Activated T-cell treated with anti-CD3 and anti-CD28 coated beads for 48 hours (primary cell): ENCODE measurements at regions not wholly inside any gene's neighbourhood (a gene's known extent, or its start where the extent isn't known, plus 50 kb on each side); places are given as distances from the start of the nearest gene placed in this dataset.

ENCODE experiments used
- DNase-seq: peaks from one replicate; pipeline ENCODE4 v3.0.0-alpha.2; 2020; ENCODE audit warnings: low read depth

GRCh38 chr17:69851736-69852135, 223.3 kb upstream of the KCNJ16 start:
- no peak for DNase-seq

DNA sequence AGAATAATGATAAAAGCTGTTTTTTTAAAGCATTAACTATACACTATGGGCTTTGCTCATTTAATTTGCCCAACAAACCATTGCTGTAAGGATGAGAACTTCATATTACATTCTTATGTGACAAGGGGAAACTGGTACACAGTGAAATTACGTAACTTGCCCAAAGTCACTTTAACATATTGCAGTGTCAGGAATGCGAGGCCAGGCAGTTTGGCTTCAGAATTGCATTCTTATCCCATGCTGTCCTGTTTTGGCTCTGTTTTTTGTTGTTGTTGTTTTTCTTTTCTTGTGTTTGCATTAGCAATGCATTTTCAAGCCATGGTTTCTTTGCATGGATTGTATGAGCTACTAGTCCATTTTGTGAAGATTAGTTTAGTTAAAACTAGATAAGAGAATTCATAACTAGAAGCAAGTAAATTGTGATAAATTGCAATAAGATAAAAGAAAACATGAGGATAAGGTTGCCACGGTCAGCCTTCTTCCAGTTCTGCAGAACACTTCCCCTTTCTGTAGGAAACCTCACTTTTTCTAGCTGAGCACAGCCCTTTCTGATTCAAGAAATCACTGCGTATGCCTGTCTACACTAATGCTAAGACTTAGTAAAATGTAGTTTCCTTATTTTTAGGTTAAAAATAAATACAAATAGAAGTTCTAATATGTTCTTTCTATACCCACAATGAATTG, 221.3 kb upstream of the KCNJ16 start:
- no peak for DNase-seq

GRCh38 chr17:69854225-69854780, 220.7 kb upstream of the KCNJ16 start:
- no peak for DNase-seq

DNA sequence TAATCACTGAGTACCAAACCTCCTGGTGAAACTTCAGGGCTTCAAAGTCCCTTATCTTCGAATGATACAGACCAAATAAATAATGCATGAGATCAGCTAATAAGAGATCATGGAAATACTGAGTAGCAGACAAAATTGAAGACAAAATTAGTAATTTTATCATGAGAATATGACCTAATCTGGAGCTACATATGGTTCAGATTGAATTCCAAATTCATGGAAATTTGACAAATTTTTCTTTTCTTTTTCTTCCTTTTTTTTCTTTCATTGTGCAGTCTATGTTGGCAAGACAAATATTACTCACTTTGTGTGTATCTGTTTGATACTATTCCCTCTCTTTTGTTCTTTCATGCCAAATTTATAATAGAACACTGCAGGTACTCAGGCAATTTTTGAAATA, 218.1 kb upstream of the KCNJ16 start:
- no peak for DNase-seq

- DNase-seq, result no peak
Measured at GRCh38 chr17:69857412-69857835, 217.6 kb upstream of the KCNJ16 start.

DNA sequence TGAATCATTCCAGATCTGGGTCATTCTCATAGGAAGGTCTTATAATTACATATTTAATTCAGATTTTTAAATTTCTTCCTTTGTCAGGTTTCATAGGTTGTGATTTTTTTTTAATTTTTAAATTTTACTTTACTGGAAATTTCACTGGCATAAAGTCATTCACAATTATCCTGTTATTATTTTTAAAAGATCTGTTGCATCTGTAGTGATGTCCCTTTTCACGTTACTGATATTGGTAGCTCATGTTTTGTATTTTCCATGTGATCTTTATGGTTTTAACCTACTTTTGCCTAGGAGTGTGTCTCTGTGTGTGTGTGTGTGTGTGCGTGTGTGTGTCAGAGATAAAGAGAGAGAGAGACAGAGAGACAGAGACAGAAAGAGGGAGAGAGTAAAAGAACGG, 216.6 kb upstream of the KCNJ16 start:
- no peak for DNase-seq

- DNase-seq, result no peak
Measured at GRCh38 chr17:69860142-69860680, 214.8 kb upstream of the KCNJ16 start.

GRCh38 chr17:69864462-69864861, 210.6 kb upstream of the KCNJ16 start:
- no peak for DNase-seq

DNA sequence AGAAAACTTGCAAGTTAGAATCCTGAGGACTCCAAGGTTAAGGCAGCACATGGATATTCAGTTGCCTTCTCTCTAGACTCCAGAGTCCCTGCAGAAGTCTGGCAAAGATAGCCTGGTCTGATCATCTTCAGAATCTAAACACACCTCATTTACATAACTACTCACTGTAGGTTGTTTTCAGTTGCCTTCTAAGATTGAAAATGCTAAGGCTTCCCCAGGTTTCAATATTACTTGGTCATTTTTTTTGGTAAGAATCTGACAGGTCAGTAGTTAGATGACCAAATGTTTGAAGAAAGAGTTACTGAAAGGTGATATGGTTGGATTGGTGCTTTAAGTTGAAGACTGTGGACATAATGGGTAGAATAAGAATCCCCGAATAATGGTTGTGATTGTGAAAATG, 205.4 kb upstream of the KCNJ16 start:
- no peak for DNase-seq

GRCh38 chr17:69870091-69870530, 204.9 kb upstream of the KCNJ16 start:
- no peak for DNase-seq

DNA sequence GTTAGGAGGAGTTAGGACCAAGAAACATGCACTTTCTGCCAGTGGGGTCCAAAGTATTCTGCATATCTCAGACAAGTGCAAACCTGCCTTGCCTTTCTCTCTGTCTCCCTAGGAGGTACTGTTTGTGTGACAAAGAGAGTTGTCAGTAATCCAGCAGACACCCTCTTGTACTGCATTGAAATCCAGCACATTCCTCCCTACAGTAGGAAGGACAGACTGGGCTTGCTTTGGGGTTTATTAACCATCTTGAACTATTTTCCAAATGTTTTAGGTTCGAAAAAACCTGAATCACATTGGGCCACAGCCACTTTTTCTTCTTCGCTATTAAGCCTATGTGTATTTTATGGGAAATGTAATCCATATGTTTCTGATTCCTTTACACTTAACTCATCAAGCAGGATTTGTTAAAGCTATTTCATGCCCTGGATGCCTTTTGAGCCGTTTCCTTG, 204.2 kb upstream of the KCNJ16 start:
- no peak for DNase-seq

- no peak for DNase-seq
Measured at GRCh38 chr17:69871318-69871717, 203.7 kb upstream of the KCNJ16 start.

- no peak for DNase-seq
Measured at GRCh38 chr17:69872675-69873262, 202.3 kb upstream of the KCNJ16 start.

DNA sequence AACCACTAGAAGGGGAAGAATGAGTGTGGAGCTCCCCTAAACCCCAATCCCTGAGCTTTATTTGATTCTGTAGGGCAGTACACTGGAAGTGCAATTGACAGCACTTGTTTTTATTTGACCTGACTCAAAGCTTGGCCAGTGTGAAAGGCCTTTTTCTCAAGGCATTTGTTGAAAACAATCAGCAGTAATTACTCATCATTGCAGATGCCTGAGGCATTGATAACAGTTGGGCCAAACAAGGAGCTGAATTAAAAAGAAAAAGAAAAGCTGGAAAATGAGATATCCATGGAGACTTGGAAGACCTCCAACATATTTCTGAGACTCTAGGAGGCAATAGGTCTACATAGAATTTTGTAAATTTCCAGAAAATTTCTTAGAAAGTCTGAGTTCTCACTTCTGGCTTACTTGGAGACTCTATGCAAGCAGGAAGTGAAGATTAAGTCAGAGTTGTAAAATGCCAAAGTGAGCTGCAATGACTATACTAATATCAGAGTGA, 200.8 kb upstream of the KCNJ16 start:
- no peak for DNase-seq

DNA sequence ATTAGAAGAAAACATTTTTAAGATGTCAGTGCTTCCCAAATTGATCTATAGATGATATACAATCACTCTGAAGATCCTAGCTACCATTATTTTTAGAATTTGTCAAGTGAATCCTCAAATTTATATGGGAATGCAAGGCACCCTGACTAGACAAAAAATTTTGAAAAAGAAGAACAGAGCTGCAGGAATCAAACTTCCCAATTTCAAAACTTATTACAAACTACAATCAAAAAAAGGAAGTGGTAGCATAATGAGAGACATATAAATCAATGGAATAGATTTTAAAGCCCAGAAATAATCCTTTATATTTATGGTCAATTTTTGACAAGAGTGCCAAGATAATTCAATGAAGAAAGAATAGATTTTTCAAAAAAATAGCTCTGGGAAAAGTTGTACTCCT, 198.3 kb upstream of the KCNJ16 start:
- DNase-seq, result no peak

DNA sequence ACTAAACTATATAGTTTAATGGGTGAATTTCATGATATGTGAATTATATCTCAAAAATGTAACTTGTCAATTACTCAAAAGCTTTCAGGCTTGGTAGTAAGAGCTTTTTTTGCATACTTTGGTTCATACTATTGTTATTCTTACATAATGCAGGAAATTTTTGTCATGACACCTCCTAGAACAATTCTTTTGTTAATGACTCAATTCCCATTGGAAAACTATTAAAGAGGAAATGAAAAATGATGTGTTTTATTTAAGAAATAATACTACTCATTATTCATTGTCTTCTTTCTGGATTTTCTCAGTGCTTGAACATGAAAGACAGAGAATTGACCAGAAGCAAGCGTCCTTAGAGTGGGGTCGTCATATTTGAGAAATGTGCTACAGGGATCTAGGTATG, 196.4 kb upstream of the KCNJ16 start:
- no peak for DNase-seq

GRCh38 chr17:69879576-69879975, 195.4 kb upstream of the KCNJ16 start:
- DNase-seq, result no peak

GRCh38 chr17:69880591-69881112, 194.4 kb upstream of the KCNJ16 start:
- no peak for DNase-seq

GRCh38 chr17:69882281-69882680, 192.7 kb upstream of the KCNJ16 start:
- DNase-seq, result no peak

GRCh38 chr17:69883120-69883519, 191.9 kb upstream of the KCNJ16 start:
- no peak for DNase-seq

DNA sequence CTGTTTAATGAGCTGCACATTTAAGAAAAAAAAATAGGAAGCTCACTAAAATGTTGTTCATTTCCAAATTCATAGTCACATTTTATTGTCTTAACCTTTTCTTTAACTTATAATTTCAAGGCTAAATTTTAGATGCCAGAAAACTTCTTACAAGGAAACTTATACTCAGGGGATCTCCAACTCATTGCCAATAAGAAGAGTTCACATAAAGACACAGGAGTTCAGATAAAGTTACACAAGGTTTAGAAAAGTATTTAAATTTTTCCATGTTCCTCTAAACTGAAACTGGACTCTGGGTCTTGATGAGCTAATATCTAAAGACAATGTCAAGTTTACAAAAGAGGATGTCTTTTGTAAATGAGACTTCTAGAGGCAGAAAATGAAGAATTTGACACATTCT, 190.7 kb upstream of the KCNJ16 start:
- DNase-seq, result no peak

DNA sequence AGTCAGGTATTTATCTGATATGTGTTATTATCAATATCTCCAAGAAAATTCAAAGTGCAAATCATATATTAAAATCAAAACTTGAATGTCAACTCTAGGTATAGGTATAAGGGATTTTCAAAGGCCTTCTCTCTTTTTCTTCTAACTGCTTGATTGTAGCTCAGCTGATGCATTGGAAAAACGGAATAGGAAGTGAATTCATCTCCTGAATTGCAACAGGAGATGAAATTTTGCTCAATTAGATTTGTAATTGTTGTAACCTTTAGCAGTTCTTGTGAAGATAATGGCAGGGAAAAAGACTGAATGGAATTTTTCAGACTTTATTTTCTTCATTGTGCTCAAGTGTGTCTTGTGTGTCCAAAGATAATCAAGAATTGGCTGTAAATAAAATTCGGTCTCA, 190.2 kb upstream of the KCNJ16 start:
- no peak for DNase-seq

GRCh38 chr17:69898601-69899000, 176.4 kb upstream of the KCNJ16 start:
- no peak for DNase-seq
